HepG2 (cell line): ENCODE measurements at regions not wholly inside any gene's neighbourhood (a gene's known extent, or its start where the extent isn't known, plus 50 kb on each side); places are given as distances from the start of the nearest gene placed in this dataset.

Experiments used
- ATAC-seq: fragments of 200-7000 bp; cut with Tn5 transposase; 3 replicates; pipeline ENCODE4 v1.9.1; 2020; ENCODE audit warnings: mild to moderate bottlenecking, moderate library complexity
- BruUV-seq: library from RNA; stranded (reverse); fragments of 400-500 nt; replicated peaks from 2 replicates; lab custom pipeline; 2021; lab: Mats Ljungman, UMichigan
- CTCF ChIA-PET: fragments of 300-600 bp; formaldehyde crosslinking; extraction: SDS; loops from one replicate; lab custom pipeline; 2021; ENCODE audit warnings: low total read pairs, inconsistent platforms, low intra/inter-chr PET ratio; lab: Yijun Ruan, JAX
- POLR2A ChIA-PET: fragments of 350-600 bp; sonication (Branson Sonifier 250); formaldehyde crosslinking; loops from one replicate; lab custom pipeline; 2020; ENCODE audit warnings: antibody characterized with exemption, inconsistent platforms; lab: Yijun Ruan, JAX
- DNase-seq: peaks from one replicate; pipeline ENCODE4 v3.0.0-alpha.2; 2015; ENCODE audit warnings: low spot score
- FAIRE-seq: peaks from 3 replicates; lab custom pipeline; 2011; peaks lifted over from hg19 to GRCh38; lab: Jason Lieb, UNC
- H2AFZ ChIP-seq: one replicate; pipeline ENCODE4 v1.6.1; 2011; ENCODE audit warnings: low read length, inconsistent platforms
- H3K27ac ChIP-seq: fragments of 300-600 bp; 3 replicates; pipeline ENCODE4 v1.8.0; 2011; ENCODE audit warnings: mixed run types, mild to moderate bottlenecking, mixed read lengths, low read length, inconsistent platforms; ENCODE audit not compliant: insufficient read depth; ENCODE audit errors: extremely low read length
- H3K27me3 ChIP-seq, 2 experiments: fragments of 200-600 bp in 1 of 2; 2 replicates in 1 of 2; 3 replicates in 1 of 2; pipeline versions ENCODE4 v1.6.0 to v1.8.0; 2011; ENCODE audit warnings: low read length in 2 of 2, mild to moderate bottlenecking in 2 of 2, moderate library complexity in 2 of 2, inconsistent platforms in 1 of 2; ENCODE audit not compliant: insufficient read depth in 2 of 2, control insufficient read depth in 1 of 2
- H3K36me3 ChIP-seq, 2 experiments: fragments of 200-600 bp in 1 of 2; replicated peaks in 1 of 2; 2 replicates in 1 of 2; 3 replicates in 1 of 2; pipeline versions ENCODE4 v1.5.1 to v1.8.0; 2011; ENCODE audit warnings: low read length in 2 of 2, inconsistent platforms in 1 of 2; ENCODE audit not compliant: insufficient read depth in 2 of 2, control insufficient read depth in 1 of 2
- H3K4me1 ChIP-seq: 2 replicates; pipeline ENCODE4 v1.5.1; 2012; ENCODE audit warnings: low read length, inconsistent platforms; ENCODE audit not compliant: insufficient read depth
- H3K4me2 ChIP-seq: 2 replicates; pipeline ENCODE4 v1.6.0; 2011; ENCODE audit warnings: low read depth, low read length, inconsistent platforms
- H3K4me3 ChIP-seq, 3 experiments: fragments of 200-600 bp in 1 of 3; sonication (generic), shearing (Covaris generic) in 1 of 3; replicated peaks in 1 of 3; 2 replicates each; pipeline ENCODE4 v1.5.1; 2011 to 2016; ENCODE audit warnings: low read length in 3 of 3, inconsistent platforms in 2 of 3, low read depth in 2 of 3, mild to moderate bottlenecking in 2 of 3, control low read depth in 1 of 3, mixed read lengths in 1 of 3; ENCODE audit not compliant: insufficient read depth in 1 of 3
- H3K79me2 ChIP-seq: one replicate; pipeline ENCODE4 v1.6.1; 2011; ENCODE audit warnings: low read length, inconsistent platforms; ENCODE audit not compliant: insufficient read depth
- H3K9ac ChIP-seq: 2 replicates; pipeline ENCODE4 v1.6.0; 2011; ENCODE audit warnings: mild to moderate bottlenecking, low read depth, low read length, inconsistent platforms; ENCODE audit not compliant: insufficient read depth
- H3K9me3 ChIP-seq: 2 replicates; pipeline ENCODE4 v1.5.1; 2012; ENCODE audit warnings: mild to moderate bottlenecking, low read length
- H4K20me1 ChIP-seq: 2 replicates; pipeline ENCODE4 v1.6.0; 2011; ENCODE audit warnings: inconsistent platforms, mild to moderate bottlenecking, low read length, moderate library complexity; ENCODE audit not compliant: insufficient read depth
- GATAD2A ChIP-seq: IDR thresholded peaks from 2 replicates; pipeline ENCODE4 v1.6.1; 2016
- HES4 ChIP-seq: sonication (generic); formaldehyde crosslinking; IDR thresholded peaks from 2 replicates; pipeline ENCODE4 v1.9.0; 2021; ENCODE audit warnings: mild to moderate bottlenecking, missing genetic modification reagents, borderline replicate concordance
- KLF13 ChIP-seq: sonication (generic); formaldehyde crosslinking; IDR thresholded peaks from 2 replicates; pipeline ENCODE4 v1.4.0; 2020; ENCODE audit warnings: mild to moderate bottlenecking, missing genetic modification reagents
- REL ChIP-seq: sonication (generic); formaldehyde crosslinking; conservative IDR thresholded peaks from 2 replicates; pipeline ENCODE4 v1.8.0; 2022; ENCODE audit warnings: mild to moderate bottlenecking, missing genetic modification reagents, moderate library complexity
- ZNF646 ChIP-seq: sonication (generic); formaldehyde crosslinking; IDR thresholded peaks from 2 replicates; pipeline ENCODE4 v1.9.0; 2021; ENCODE audit warnings: mild to moderate bottlenecking, missing genetic modification reagents
- WGBS: methylation state at CpG from one replicate; pipeline ENCODE4 v1.1.6; 2017; ENCODE audit warnings: low lambda C conversion rate; 5-methylcytosine and 5-hydroxymethylcytosine counted together
- in situ Hi-C: cut with HindIII; loops from 2 replicates; pipeline ENCODE4 v1.10.0; 2017; ENCODE audit warnings: low pct_unique_long_range_greater_than_20kb; ENCODE audit not compliant: extremely low pct_ligation_motif_present
- intact Hi-C: fragments of 100-400 bp; cut with micrococcal nuclease; formaldehyde crosslinking; loops from one replicate; pipeline ENCODE4 v1.10.0; 2022; ENCODE audit not compliant: unreplicated experiment
- TF ChIP-seq, protein P1 (sequence below): sonication (generic); formaldehyde crosslinking; IDR thresholded peaks from 2 replicates; pipeline ENCODE4 v1.4.0; 2020; ENCODE audit warnings: missing genetic modification reagents, borderline replicate concordance
- TF ChIP-seq, protein P2 (sequence below): sonication (generic); formaldehyde crosslinking; IDR thresholded peaks from 2 replicates; pipeline ENCODE4 v1.8.0; 2022; ENCODE audit warnings: missing genetic modification reagents, mild to moderate bottlenecking, borderline replicate concordance

DNA sequence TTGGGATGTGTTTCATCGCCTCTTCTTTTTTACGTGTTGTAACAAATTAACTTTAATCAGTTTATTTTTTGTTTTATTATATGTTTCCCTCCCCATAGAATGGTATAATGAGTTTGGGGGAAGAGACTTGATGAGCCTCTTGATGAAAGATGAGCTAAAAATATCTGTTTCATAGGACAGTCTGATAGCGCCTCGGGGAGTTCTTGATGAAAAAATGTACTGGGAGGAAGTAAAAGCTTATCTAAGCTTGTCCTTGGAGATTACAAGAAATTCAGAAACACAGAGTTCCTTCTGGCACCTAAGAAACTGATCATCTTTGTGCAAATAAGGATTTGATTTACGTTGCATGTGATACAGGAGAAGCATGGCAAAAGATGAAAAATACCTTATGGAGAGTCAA is 350.2 kb upstream of the CDH8 start:
- no TSS peak for BruUV-seq
- in situ Hi-C loops (no loop called here), intact Hi-C loops (no loop called here)
- peaks cover 67% of the 10 kb centered on the region for H3K9me3 ChIP-seq
- ChIA-PET POLR2A (no interaction called here), CTCF (no interaction called here)
- ATAC-seq (no peak), DNase-seq (no peak), FAIRE-seq (no peak)
- H4K20me1 ChIP-seq = no peaks in the 10 kb centered on the region
- no peaks in the 10 kb centered on the region for H3K27me3 ChIP-seq
- WGBS = 31% methylated on average over 5 of the region's 5 CpGs
- H2AFZ ChIP-seq = no peak overlapping the region
- H3K4me3 ChIP-seq = no peak overlapping the region
- H3K4me2 ChIP-seq = no peak overlapping the region
- no peak overlapping the region for H3K9ac ChIP-seq
- no peaks in the 10 kb centered on the region for H3K79me2 ChIP-seq
- no peaks in the 10 kb centered on the region for H3K4me1 ChIP-seq
- no peaks in the 10 kb centered on the region for H3K36me3 ChIP-seq
- TF ChIP-seq, protein P1, sequence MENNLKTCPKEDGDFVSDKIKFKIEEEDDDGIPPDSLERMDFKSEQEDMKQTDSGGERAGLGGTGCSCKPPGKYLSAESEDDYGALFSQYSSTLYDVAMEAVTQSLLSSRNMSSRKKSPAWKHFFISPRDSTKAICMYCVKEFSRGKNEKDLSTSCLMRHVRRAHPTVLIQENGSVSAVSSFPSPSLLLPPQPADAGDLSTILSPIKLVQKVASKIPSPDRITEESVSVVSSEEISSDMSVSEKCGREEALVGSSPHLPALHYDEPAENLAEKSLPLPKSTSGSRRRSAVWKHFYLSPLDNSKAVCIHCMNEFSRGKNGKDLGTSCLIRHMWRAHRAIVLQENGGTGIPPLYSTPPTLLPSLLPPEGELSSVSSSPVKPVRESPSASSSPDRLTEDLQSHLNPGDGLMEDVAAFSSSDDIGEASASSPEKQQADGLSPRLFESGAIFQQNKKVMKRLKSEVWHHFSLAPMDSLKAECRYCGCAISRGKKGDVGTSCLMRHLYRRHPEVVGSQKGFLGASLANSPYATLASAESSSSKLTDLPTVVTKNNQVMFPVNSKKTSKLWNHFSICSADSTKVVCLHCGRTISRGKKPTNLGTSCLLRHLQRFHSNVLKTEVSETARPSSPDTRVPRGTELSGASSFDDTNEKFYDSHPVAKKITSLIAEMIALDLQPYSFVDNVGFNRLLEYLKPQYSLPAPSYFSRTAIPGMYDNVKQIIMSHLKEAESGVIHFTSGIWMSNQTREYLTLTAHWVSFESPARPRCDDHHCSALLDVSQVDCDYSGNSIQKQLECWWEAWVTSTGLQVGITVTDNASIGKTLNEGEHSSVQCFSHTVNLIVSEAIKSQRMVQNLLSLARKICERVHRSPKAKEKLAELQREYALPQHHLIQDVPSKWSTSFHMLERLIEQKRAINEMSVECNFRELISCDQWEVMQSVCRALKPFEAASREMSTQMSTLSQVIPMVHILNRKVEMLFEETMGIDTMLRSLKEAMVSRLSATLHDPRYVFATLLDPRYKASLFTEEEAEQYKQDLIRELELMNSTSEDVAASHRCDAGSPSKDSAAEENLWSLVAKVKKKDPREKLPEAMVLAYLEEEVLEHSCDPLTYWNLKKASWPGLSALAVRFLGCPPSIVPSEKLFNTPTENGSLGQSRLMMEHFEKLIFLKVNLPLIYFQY (CRISPR knock-in tag) = no peak
- TF ChIP-seq, all 625 proteins: peak for 0
- no peak overlapping the region for H3K27ac ChIP-seq

- in situ Hi-C loops (no loop called here), intact Hi-C loops (no loop called here)
- H3K4me2 ChIP-seq = no peak overlapping the region
- H3K9ac ChIP-seq = no peak overlapping the region
- no peaks in the 10 kb centered on the region for H3K36me3 ChIP-seq
- POLR2A ChIA-PET = no interaction called here
- H2AFZ ChIP-seq = no peak overlapping the region
- FAIRE-seq = no peak
- no peak for DNase-seq
- 17% methylated on average over 2 of the region's 2 CpGs for WGBS
- peaks cover 56% of the 10 kb centered on the region for H3K9me3 ChIP-seq
- no peaks in the 10 kb centered on the region for H3K27me3 ChIP-seq
- no peaks in the 10 kb centered on the region for H4K20me1 ChIP-seq
- H3K79me2 ChIP-seq = no peaks in the 10 kb centered on the region
- H3K4me1 ChIP-seq = no peaks in the 10 kb centered on the region
- H3K4me3 ChIP-seq = no peak overlapping the region
- no peak overlapping the region for H3K27ac ChIP-seq
- CTCF ChIA-PET = no interaction called here
- ATAC-seq = no peak
- no TSS peak for BruUV-seq
- TF ChIP-seq KLF13 (CRISPR knock-in tag) = no peak
- no peak for TF ChIP-seq REL (CRISPR knock-in tag)
- no peak for TF ChIP-seq ZNF646 (CRISPR knock-in tag)
- TF ChIP-seq HES4 (CRISPR knock-in tag) = no peak
- TF ChIP-seq GATAD2A (CRISPR knock-in tag) = no peak
- TF ChIP-seq, protein P2, sequence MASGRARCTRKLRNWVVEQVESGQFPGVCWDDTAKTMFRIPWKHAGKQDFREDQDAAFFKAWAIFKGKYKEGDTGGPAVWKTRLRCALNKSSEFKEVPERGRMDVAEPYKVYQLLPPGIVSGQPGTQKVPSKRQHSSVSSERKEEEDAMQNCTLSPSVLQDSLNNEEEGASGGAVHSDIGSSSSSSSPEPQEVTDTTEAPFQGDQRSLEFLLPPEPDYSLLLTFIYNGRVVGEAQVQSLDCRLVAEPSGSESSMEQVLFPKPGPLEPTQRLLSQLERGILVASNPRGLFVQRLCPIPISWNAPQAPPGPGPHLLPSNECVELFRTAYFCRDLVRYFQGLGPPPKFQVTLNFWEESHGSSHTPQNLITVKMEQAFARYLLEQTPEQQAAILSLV = no peak
Observed at GRCh38 chr16:62383941-62384340, 347.7 kb upstream of the CDH8 start.
